Erythroblast (primary cell): ENCODE measurements at regions not wholly inside any gene's neighbourhood (a gene's known extent, or its start where the extent isn't known, plus 50 kb on each side); places are given as distances from the start of the nearest gene placed in this dataset.
"Not testable (repeated sequence)": the region's sequence is repeated elsewhere in the genome, so short reads cannot be mapped to it uniquely, and the experiment has no call there.

ENCODE experiments used
- GATA1 ChIP-seq: IDR thresholded peaks from 2 replicates; pipeline ENCODE4 v1.6.1; 2011; ENCODE audit warnings: low read depth, mild to moderate bottlenecking, control low read depth, low read length, moderate library complexity
- POLR2A ChIP-seq: IDR thresholded peaks from 2 replicates; pipeline ENCODE4 v1.6.1; 2011; ENCODE audit warnings: mild to moderate bottlenecking, low read length

- TF ChIP-seq POLR2A, GATA1: not testable (repeated sequence)
Observed at GRCh38 chr14:40677206-40677605, 929.5 kb upstream of the LRFN5 start.
